ENCODE measurements at regions not wholly inside any gene's neighbourhood (a gene's known extent, or its start where the extent isn't known, plus 50 kb on each side); places are given as distances from the start of the nearest gene placed in this dataset.

DNA sequence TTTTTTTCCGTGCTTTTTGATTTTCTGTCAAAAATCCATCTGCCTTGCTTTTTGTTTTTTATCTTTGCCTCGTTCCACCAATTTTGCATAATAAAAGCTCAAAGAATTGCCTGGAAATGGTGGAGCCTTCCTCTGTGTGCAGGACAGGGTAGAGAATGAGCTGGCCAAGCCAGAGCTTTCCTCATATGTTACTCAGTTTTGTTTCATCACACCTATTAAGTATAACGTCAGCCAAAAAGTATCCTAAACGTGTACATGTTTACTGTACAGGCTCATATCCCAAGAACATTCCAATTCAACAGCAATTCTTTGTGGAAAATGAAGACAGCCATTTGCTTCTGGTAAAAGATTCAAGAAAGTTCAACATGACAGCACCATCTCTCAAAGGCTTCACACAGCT is 191.2 kb upstream of the LMNTD1 start:
- DNase-seq (ENCODE audit: low read depth), result no peak
- TF ChIP-seq, protein P1, sequence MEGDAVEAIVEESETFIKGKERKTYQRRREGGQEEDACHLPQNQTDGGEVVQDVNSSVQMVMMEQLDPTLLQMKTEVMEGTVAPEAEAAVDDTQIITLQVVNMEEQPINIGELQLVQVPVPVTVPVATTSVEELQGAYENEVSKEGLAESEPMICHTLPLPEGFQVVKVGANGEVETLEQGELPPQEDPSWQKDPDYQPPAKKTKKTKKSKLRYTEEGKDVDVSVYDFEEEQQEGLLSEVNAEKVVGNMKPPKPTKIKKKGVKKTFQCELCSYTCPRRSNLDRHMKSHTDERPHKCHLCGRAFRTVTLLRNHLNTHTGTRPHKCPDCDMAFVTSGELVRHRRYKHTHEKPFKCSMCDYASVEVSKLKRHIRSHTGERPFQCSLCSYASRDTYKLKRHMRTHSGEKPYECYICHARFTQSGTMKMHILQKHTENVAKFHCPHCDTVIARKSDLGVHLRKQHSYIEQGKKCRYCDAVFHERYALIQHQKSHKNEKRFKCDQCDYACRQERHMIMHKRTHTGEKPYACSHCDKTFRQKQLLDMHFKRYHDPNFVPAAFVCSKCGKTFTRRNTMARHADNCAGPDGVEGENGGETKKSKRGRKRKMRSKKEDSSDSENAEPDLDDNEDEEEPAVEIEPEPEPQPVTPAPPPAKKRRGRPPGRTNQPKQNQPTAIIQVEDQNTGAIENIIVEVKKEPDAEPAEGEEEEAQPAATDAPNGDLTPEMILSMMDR (IDR thresholded peaks at IDR 0.05; ENCODE audit: insufficient read depth, low read depth, low read length, missing control alignments), result no peak
- no peak overlapping the region for H3K4me3 ChIP-seq (ENCODE audit: low read depth, low read length)

GRCh38 chr12:25745281-25745680 is 192.2 kb upstream of the LMNTD1 start:
- no peak for DNase-seq (ENCODE audit: low read depth)
- TF ChIP-seq, protein P1 (IDR thresholded peaks at IDR 0.05; ENCODE audit: insufficient read depth, low read depth, low read length, missing control alignments), result no peak
- H3K4me3 ChIP-seq (ENCODE audit: low read depth, low read length), result no peak overlapping the region

DNA sequence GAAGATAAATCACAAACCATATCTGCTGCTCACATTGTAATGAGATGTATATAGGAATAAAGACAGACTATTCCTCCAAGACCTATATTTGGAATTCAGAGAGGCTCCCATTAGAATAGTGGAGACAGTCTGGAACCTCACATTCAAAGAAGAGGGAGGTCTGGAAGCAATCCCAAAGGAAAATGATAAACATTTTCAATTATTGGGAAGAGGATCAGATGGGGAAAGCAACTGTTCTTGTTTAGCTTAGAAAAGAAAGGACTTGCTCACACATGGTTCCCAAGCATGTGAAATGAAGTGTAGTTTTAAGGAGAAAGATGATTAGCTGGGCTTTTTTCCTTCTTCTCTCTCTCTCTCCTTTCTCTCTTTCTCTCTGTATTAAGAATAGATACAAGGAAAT is 193.0 kb upstream of the LMNTD1 start:
- no peak for DNase-seq (ENCODE audit: low read depth)
- TF ChIP-seq, protein P1 (IDR thresholded peaks at IDR 0.05; ENCODE audit: insufficient read depth, low read depth, low read length, missing control alignments), result no peak
- no peak overlapping the region for H3K4me3 ChIP-seq (ENCODE audit: low read depth, low read length)

DNA sequence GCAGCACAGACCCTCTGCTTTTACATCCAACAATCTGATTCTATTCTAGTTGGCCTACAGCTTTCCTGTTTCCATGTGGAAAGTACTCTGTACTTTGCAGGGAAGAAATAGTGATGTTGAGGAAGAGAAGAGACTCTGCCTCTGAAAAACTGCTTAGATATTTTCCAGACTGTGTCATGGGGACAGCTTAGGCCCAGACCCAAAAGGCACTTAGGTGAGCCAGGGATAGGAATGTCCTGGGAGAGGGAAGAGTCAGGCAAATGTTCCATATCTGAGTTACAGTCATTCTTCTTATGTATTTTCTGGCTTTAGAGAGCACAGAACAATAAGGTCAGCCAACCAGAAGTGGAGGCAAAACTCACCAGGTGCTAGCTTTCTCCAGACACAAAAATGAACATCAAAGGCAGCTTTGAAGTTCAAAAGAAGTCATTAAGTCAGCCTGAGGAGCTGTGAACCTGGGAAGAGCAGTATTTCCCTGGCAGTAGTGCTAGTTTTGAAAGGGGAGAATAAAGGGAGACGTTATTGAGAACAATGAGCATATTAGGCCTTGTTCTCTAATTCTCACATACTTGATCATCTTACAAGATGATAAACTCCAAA is 199.7 kb upstream of the LMNTD1 start:
- TF ChIP-seq, protein P1 (IDR thresholded peaks at IDR 0.05; ENCODE audit: insufficient read depth, low read depth, low read length, missing control alignments), result no peak
- DNase-seq (ENCODE audit: low read depth), result no peak
- H3K4me3 ChIP-seq (ENCODE audit: low read depth, low read length), result no peak overlapping the region

DNA sequence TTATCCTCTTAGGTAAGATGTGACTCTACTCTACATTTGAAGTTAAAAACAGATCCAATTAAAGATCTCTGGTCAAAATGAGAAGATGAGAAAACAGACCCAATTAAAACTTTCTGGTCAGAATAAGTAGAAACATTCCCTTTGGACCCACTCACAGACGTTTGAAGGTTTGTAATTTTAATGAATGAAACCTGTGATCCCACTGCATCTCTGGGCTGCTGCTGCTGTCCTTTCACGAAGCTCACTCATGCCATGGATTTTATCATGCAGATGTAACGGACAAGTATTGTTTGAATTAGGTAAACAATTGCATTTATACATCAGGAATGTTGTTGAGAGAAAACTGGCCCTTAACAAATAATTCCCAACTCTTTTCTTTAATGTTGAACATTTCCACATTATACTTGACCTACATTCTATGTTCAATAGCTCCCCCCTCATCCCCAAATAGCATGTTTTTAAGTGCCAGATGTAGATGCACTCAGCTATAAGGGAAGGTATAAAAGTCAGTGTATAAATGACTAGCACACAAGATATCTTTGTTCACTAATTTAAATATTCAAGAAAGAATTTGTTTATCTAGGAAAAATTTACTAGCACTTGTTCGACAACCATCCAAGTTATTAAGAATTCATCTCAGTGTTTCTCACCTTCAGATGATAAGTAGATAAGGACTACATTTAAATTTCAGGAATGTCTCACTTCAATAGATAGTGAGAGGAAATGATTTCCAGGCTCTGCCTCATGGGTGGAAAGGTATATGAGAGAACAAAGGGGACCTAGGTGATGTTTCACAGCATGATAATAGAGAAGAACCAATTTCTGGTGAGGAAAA is 202.3 kb upstream of the LMNTD1 start:
- no peak for DNase-seq (ENCODE audit: low read depth)
- H3K4me3 ChIP-seq (ENCODE audit: low read depth, low read length), result no peak overlapping the region
- TF ChIP-seq, protein P1 (IDR thresholded peaks at IDR 0.05; ENCODE audit: insufficient read depth, low read depth, low read length, missing control alignments), result no peak

GRCh38 chr12:25755971-25756260 is 202.6 kb upstream of the RASSF8 start:
- DNase-seq (ENCODE audit: low read depth), result no peak
- no peak overlapping the region for H3K4me3 ChIP-seq (ENCODE audit: low read depth, low read length)
- TF ChIP-seq, protein P1 (IDR thresholded peaks at IDR 0.05; ENCODE audit: insufficient read depth, low read depth, low read length, missing control alignments), result no peak
